Mesendoderm (in vitro differentiated cells): ENCODE measurements at regions not wholly inside any gene's neighbourhood (a gene's known extent, or its start where the extent isn't known, plus 50 kb on each side); places are given as distances from the start of the nearest gene placed in this dataset.

Experiments used
- DNase-seq: peaks from one replicate; pipeline ENCODE4 v3.0.0; 2013
- H2AK5ac ChIP-seq: 2 replicates; pipeline ENCODE4 v1.6.1; 2013; ENCODE audit warnings: low read length, inconsistent platforms
- H2BK120ac ChIP-seq: 2 replicates; pipeline ENCODE4 v1.6.1; 2013; ENCODE audit warnings: low read depth, mild to moderate bottlenecking, low read length, moderate library complexity, mixed read lengths
- H2BK15ac ChIP-seq: replicated peaks from 2 replicates; pipeline ENCODE4 v1.6.1; 2013; ENCODE audit warnings: low read depth, mild to moderate bottlenecking, moderate library complexity
- H2BK5ac ChIP-seq: 2 replicates; pipeline ENCODE4 v1.6.1; 2013; ENCODE audit warnings: low read length, inconsistent platforms
- H3K18ac ChIP-seq: 2 replicates; pipeline ENCODE4 v1.6.1; 2013; ENCODE audit warnings: mild to moderate bottlenecking, low read length, mixed read lengths
- H3K23ac ChIP-seq: one replicate; pipeline ENCODE4 v1.6.1; 2013; ENCODE audit warnings: low read length
- H3K27ac ChIP-seq: 2 replicates; pipeline ENCODE4 v1.5.1; 2013; ENCODE audit warnings: low read depth, mild to moderate bottlenecking, inconsistent platforms, low read length, moderate library complexity
- H3K27me3 ChIP-seq: 2 replicates; pipeline ENCODE4 v1.6.1; 2013; ENCODE audit warnings: low read length, control low read depth, mild to moderate bottlenecking, inconsistent platforms; ENCODE audit not compliant: insufficient read depth, poor library complexity
- H3K36me3 ChIP-seq: 2 replicates; pipeline ENCODE4 v1.6.1; 2013; ENCODE audit warnings: low read length, inconsistent platforms; ENCODE audit not compliant: control insufficient read depth, insufficient read depth
- H3K4ac ChIP-seq: one replicate; pipeline ENCODE4 v1.6.1; 2013; ENCODE audit warnings: low read depth, mild to moderate bottlenecking, low read length, moderate library complexity
- H3K4me1 ChIP-seq: 2 replicates; pipeline ENCODE4 v1.6.1; 2013; ENCODE audit warnings: low read depth, low read length, inconsistent platforms; ENCODE audit not compliant: control insufficient read depth
- H3K4me2 ChIP-seq: 2 replicates; pipeline ENCODE4 v1.6.1; 2013; ENCODE audit warnings: low read length
- H3K4me3 ChIP-seq: 2 replicates; pipeline ENCODE4 v1.5.1; 2013; ENCODE audit warnings: mild to moderate bottlenecking, low read length
- H3K56ac ChIP-seq: one replicate; pipeline ENCODE4 v1.6.1; 2013; ENCODE audit warnings: low read length
- H3K79me1 ChIP-seq: 2 replicates; pipeline ENCODE4 v1.6.1; 2013; ENCODE audit warnings: low read length, inconsistent platforms
- H3K79me2 ChIP-seq: 2 replicates; pipeline ENCODE4 v1.6.1; 2013; ENCODE audit warnings: mild to moderate bottlenecking, low read length; ENCODE audit not compliant: control insufficient read depth, insufficient read depth
- H3K9ac ChIP-seq: 2 replicates; pipeline ENCODE4 v1.6.1; 2013; ENCODE audit warnings: low read length, inconsistent platforms
- H4K5ac ChIP-seq: one replicate; pipeline ENCODE4 v1.6.1; 2013; ENCODE audit warnings: low read length
- H4K8ac ChIP-seq: one replicate; pipeline ENCODE4 v1.6.1; 2013; ENCODE audit warnings: low read depth, mild to moderate bottlenecking, control low read depth, low read length, moderate library complexity
- WGBS: extraction: QIAGEN DNeasy Blood & Tissue Kit; methylation state at CpG from one replicate; pipeline ENCODE4 v1.1.7; 2013; ENCODE audit warnings: low lambda C conversion rate, missing lambda C conversion rate; ENCODE audit not compliant: insufficient coverage; ENCODE audit errors: extremely low coverage; 5-methylcytosine and 5-hydroxymethylcytosine counted together

DNA sequence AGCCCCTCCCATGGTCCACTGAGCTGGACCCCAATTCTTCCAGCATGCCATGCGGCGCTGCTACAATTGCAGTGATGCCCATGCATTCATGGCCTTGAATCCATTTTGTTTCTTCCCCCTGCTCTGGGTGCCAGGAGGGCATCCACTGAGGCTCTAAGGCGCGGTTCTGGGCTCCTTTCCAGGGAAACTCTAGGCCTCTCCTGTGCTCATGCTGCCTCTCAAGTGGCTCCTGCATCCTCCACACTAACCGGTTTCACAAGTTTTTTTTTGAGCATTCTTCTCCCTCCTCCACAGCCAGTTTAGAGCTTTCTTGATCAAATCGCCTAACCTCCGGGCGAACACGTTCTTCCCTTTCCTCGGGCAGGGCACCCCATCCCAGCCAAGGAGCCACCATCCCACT lies 69.1 kb upstream of the FLT1 start:
- Histone ChIP-seq H3K4me1 (no peaks in the 10 kb centered on the region), H3K9ac (no peak overlapping the region), H3K79me2 (no peaks in the 10 kb centered on the region), H3K27me3 (no peaks in the 10 kb centered on the region), H3K4me2 (no peak overlapping the region), H3K23ac (no peak overlapping the region), H3K4ac (no peak overlapping the region), H3K27ac (no peak overlapping the region), H3K79me1 (no peaks in the 10 kb centered on the region), H2BK120ac (no peak overlapping the region), H3K36me3 (no peaks in the 10 kb centered on the region), H2BK5ac (no peak overlapping the region), H4K8ac (no peak overlapping the region), H4K5ac (no peak overlapping the region), H3K56ac (no peak overlapping the region), H2AK5ac (no peak overlapping the region), H2BK15ac (no peak overlapping the region), H3K4me3 (no peak overlapping the region), H3K18ac (no peak overlapping the region)
- no CpG with 5 or more reads among the region's 10 CpGs for WGBS
- DNase-seq = no peak

DNA sequence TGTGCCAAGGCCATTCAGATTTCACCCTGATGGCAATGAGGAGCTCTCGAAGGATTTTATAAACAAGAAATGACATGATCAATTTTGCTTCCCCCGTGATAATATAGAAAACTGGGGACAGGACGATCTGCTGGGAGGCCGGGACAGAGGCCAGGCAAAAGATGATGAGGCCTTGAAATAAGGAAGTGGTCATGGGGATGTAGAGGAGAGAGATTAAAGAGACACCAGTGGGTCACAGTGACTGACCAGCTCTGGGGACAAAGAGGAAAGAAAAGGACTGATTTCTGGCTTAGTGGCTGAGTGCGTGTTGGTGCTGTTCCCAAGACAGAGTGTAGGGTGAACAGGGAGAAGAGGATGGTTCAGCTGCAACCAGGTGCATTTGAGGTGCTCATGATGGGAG lies 68.7 kb upstream of the FLT1 start:
- H2BK15ac ChIP-seq = no peak overlapping the region
- no peak overlapping the region for H3K18ac ChIP-seq
- H3K27me3 ChIP-seq = no peaks in the 10 kb centered on the region
- H3K36me3 ChIP-seq = no peaks in the 10 kb centered on the region
- H3K56ac ChIP-seq = no peak overlapping the region
- no peak overlapping the region for H4K5ac ChIP-seq
- no peak overlapping the region for H2BK120ac ChIP-seq
- no peak overlapping the region for H4K8ac ChIP-seq
- H3K23ac ChIP-seq = no peak overlapping the region
- H3K4me3 ChIP-seq = no peak overlapping the region
- DNase-seq = no peak
- no peaks in the 10 kb centered on the region for H3K79me2 ChIP-seq
- no peak overlapping the region for H2AK5ac ChIP-seq
- no CpG with 5 or more reads among the region's 5 CpGs for whole genome bisulfite sequencing
- no peaks in the 10 kb centered on the region for H3K4me1 ChIP-seq
- no peak overlapping the region for H3K27ac ChIP-seq
- H3K4ac ChIP-seq = no peak overlapping the region
- H2BK5ac ChIP-seq = no peak overlapping the region
- no peaks in the 10 kb centered on the region for H3K79me1 ChIP-seq
- no peak overlapping the region for H3K4me2 ChIP-seq
- no peak overlapping the region for H3K9ac ChIP-seq

DNA sequence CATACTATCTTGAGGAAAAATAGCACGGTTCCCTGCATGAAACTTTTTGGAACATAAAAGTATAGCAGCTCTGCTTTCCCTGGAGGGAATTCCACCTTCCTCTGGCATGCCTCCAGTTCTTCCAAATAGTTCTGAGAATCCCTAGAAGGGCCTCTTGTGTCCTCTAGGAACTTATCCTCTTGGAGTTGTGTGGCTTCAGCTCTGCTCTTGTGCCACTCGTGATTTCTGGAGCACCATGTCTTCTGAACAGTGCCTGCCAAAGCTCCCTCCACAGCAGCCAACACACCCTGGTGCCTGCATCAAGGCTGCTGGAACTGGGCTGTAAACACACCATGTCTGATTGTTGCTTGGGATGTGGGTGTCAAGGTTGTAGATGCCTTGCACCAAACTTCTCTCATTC lies 65.7 kb upstream of the FLT1 start:
- Histone ChIP-seq H3K56ac (no peak overlapping the region), H2AK5ac (no peak overlapping the region), H4K8ac (no peak overlapping the region), H3K4me1 (no peaks in the 10 kb centered on the region), H3K27ac (no peak overlapping the region), H3K23ac (no peak overlapping the region), H3K4me3 (no peak overlapping the region), H2BK5ac (no peak overlapping the region), H3K18ac (no peak overlapping the region), H3K36me3 (no peaks in the 10 kb centered on the region), H2BK15ac (no peak overlapping the region), H3K9ac (no peak overlapping the region), H3K79me1 (no peaks in the 10 kb centered on the region), H4K5ac (no peak overlapping the region), H3K27me3 (no peaks in the 10 kb centered on the region), H3K4me2 (no peak overlapping the region), H2BK120ac (no peak overlapping the region), H3K4ac (no peak overlapping the region), H3K79me2 (no peaks in the 10 kb centered on the region)
- DNase-seq = no peak
- no CpG with 5 or more reads among the region's 2 CpGs for WGBS

DNA sequence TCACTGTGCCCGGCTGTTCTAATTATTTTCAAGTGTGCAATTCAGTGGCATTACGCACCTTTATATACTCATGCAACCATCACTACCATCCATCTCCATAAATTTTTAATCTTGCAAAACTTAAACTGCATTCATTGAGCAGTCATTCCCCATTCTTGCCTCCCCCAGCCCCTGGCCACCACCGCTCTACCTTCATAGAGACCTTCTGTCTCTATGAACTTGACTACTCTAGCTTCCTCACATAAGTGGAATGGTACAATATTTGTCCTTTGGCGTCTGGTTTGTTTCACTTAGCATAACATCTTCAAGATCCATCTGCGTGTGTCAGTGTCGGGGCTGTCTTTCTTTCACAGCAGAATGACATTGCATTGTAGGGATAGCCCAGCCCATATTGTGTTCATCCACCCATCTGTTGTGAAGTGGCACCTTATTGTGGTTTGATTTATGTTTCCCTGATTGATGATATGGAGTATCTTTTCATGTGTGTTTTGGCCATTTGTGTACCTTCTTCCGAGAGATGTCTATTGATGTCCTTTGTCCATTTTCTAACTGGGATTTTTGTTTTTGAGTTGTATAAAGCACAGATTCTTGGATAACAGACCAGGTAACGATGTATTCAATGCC lies 64.8 kb upstream of the FLT1 start:
- Histone ChIP-seq H4K5ac (no peak overlapping the region), H3K36me3 (no peaks in the 10 kb centered on the region)

DNA sequence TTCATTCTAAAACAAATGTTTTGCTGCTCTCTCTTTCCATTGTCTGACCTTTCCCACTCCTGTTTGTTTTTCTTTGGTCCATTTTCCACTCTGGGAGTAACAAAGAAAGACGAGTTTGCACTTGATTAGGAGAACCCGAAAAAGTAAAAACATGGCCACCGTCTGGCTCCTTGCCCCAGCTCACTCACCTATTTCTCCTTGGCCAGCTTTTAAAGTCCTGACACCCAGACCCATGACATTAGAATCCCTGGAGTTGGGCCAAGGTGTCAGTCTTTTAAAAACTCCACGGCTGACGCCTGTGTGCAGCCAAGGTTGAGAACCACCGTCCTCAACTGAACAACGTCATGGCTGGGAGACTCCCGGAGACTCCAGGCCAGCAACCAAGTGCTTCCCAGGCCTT lies 63.6 kb upstream of the FLT1 start:
- no peak overlapping the region for H3K27ac ChIP-seq
- no CpG with 5 or more reads among the region's 8 CpGs for WGBS
- H3K23ac ChIP-seq = no peak overlapping the region

More for the DNA sequence above, 64.8 kb upstream of the FLT1 start:
- Histone ChIP-seq H3K9ac (no peak overlapping the region), H3K27me3 (no peaks in the 10 kb centered on the region), H3K27ac (no peak overlapping the region), H3K56ac (no peak overlapping the region), H2BK120ac (no peak overlapping the region), H3K4me2 (no peak overlapping the region), H3K23ac (no peak overlapping the region), H2AK5ac (no peak overlapping the region), H3K4ac (no peak overlapping the region), H2BK5ac (no peak overlapping the region), H2BK15ac (no peak overlapping the region), H4K8ac (no peak overlapping the region), H3K4me3 (no peak overlapping the region), H3K79me1 (no peaks in the 10 kb centered on the region), H3K79me2 (no peaks in the 10 kb centered on the region), H3K4me1 (no peaks in the 10 kb centered on the region), H3K18ac (no peak overlapping the region)
- DNase-seq = no peak
- WGBS = no CpG with 5 or more reads among the region's 8 CpGs

More for the DNA sequence above, 63.6 kb upstream of the FLT1 start:
- Histone ChIP-seq H2BK120ac (peak overlapping the region; percentile 3), H3K4me3 (no peak overlapping the region), H2AK5ac (no peak overlapping the region), H3K36me3 (no peaks in the 10 kb centered on the region), H3K79me2 (no peaks in the 10 kb centered on the region), H3K27me3 (no peaks in the 10 kb centered on the region), H3K18ac (peak overlapping the region; percentile 9), H3K9ac (no peak overlapping the region), H3K4me2 (no peak overlapping the region), H2BK5ac (no peak overlapping the region), H3K4me1 (no peaks in the 10 kb centered on the region), H4K5ac (no peak overlapping the region), H4K8ac (no peak overlapping the region), H3K56ac (no peak overlapping the region), H3K79me1 (no peaks in the 10 kb centered on the region), H2BK15ac (no peak overlapping the region), H3K4ac (no peak overlapping the region)
- no peak for DNase-seq
